ENCODE measurements at regions not wholly inside any gene's neighbourhood (a gene's known extent, or its start where the extent isn't known, plus 50 kb on each side); places are given as distances from the start of the nearest gene placed in this dataset.

DNA sequence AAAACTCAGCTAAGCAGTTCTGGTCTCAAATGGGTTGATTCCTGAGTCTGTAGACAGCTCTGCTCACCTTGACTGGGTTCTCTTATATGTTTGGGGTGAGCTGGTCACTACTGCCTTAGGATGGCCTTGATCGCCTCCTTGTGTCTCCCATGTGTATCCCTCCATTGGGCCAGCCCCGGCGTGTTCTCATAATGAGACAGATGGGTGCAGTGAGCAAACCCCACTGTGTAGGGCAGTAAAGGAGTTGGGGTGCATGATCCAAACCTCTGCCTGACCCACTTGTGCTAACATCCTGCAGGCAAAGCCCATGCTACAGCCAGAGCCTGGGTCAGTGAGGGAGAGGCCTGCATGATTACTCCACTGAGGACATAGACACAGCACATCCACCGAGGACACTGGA lies 657.6 kb downstream of the BRD1 start:
- Histone ChIP-seq H3K9ac (ENCODE audit: low read depth, low read length, poor library complexity) (no peak overlapping the region), H3K14ac (ENCODE audit: low read length) (no peak overlapping the region), H3K4me3 (ENCODE audit: low read length in 2 of 2) (no peak overlapping the region), H2AFZ (ENCODE audit: low read length) (no peak overlapping the region), H3K27ac (replicated peaks; ENCODE audit: low read length) (no peak overlapping the region), H3K4me2 (ENCODE audit: insufficient read depth, low read length, poor library complexity, severe bottlenecking) (no peak overlapping the region), H3K79me1 (ENCODE audit: low read depth, low read length) (no peaks in the 10 kb centered on the region), H4K91ac (ENCODE audit: low read depth, low read length, poor library complexity) (no peak overlapping the region), H3K27me3 (ENCODE audit: control insufficient read depth in 3 of 3, insufficient read depth in 3 of 3, low read depth in 1 of 3, low read length in 3 of 3) (no peaks in the 10 kb centered on the region), H2BK12ac (ENCODE audit: low read length) (no peak overlapping the region), H3K4me1 (ENCODE audit: control insufficient read depth in 2 of 2, insufficient read depth in 1 of 2, low read depth in 1 of 2, low read length in 2 of 2) (no peaks in the 10 kb centered on the region), H3K18ac (ENCODE audit: low read length) (no peak overlapping the region), H2AK5ac (ENCODE audit: low read depth, low read length) (no peak overlapping the region), H2BK120ac (ENCODE audit: low read depth, low read length) (no peak overlapping the region), H3K23ac (ENCODE audit: low read depth, low read length, poor library complexity) (no peak overlapping the region), H2BK5ac (ENCODE audit: low read length) (no peak overlapping the region), H3K9me3 (replicated peaks in 1 of 2; ENCODE audit: control insufficient read depth in 2 of 2, insufficient read depth in 1 of 2, low read depth in 1 of 2, low read length in 2 of 2) (no peaks in the 10 kb centered on the region), H3K4ac (ENCODE audit: low read length) (no peak overlapping the region), H2BK15ac (ENCODE audit: low read length) (no peak overlapping the region), H3K36me3 (replicated peaks in 1 of 2; ENCODE audit: control insufficient read depth in 2 of 2, insufficient read depth in 2 of 2, low read length in 2 of 2) (no peaks in the 10 kb centered on the region), H4K8ac (ENCODE audit: low read depth, low read length) (no peak overlapping the region)
- no peak for DNase-seq (ENCODE audit: low spot score)
- no CpG with 5 or more reads among the region's 4 CpGs for WGBS, 2 donors (ENCODE audit: extremely low coverage in 2 of 2, insufficient read length in 2 of 2, insufficient replicate concordance in 1 of 2)

DNA sequence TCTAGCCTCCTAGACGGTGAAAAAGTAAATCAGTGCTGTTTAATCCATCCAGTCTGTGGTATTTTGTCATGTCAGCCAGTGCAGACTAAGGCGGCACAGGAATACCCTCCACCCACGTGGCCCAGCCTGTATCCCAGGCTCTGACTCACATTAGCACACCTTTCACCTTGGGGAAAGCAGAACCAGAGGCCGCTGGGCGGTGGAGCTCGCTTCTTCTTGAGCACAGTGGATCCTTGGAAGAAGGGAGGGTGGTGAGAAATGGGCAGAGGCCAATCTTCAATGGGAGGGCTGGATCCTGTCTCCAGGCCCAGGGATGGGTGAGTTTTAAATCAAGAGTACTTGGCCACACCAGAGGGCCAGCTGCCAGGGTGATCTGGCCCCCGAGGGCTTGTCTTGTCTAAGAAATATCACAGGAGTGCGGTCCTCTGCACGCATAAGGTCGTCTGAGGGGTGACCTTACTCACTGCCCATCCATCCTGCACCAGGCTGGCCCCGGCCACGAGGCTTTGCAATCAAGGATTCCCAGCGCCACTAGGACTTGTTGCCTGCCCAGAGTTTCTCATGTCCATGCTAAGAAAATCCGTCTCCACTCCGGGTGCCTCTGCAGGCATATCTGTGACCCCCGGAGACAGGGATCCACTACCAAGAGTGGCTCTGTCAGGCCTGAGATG lies 658.5 kb downstream of the BRD1 start:
- Histone ChIP-seq H2BK120ac (ENCODE audit: low read depth, low read length) (no peak overlapping the region), H3K4me3 (ENCODE audit: low read length in 2 of 2) (no peak overlapping the region), H2BK15ac (ENCODE audit: low read length) (no peak overlapping the region), H3K27ac (replicated peaks; ENCODE audit: low read length) (no peak overlapping the region), H2BK12ac (ENCODE audit: low read length) (no peak overlapping the region), H4K91ac (ENCODE audit: low read depth, low read length, poor library complexity) (no peak overlapping the region), H3K14ac (ENCODE audit: low read length) (no peak overlapping the region), H2AFZ (ENCODE audit: low read length) (no peak overlapping the region), H3K23ac (ENCODE audit: low read depth, low read length, poor library complexity) (no peak overlapping the region), H3K27me3 (ENCODE audit: control insufficient read depth in 3 of 3, insufficient read depth in 3 of 3, low read depth in 1 of 3, low read length in 3 of 3) (no peaks in the 10 kb centered on the region), H3K9ac (ENCODE audit: low read depth, low read length, poor library complexity) (no peak overlapping the region), H3K79me1 (ENCODE audit: low read depth, low read length) (no peaks in the 10 kb centered on the region), H3K9me3 (replicated peaks in 1 of 2; ENCODE audit: control insufficient read depth in 2 of 2, insufficient read depth in 1 of 2, low read depth in 1 of 2, low read length in 2 of 2) (no peaks in the 10 kb centered on the region), H3K18ac (ENCODE audit: low read length) (no peak overlapping the region), H4K8ac (ENCODE audit: low read depth, low read length) (no peak overlapping the region), H3K4me1 (ENCODE audit: control insufficient read depth in 2 of 2, insufficient read depth in 1 of 2, low read depth in 1 of 2, low read length in 2 of 2) (no peaks in the 10 kb centered on the region), H2AK5ac (ENCODE audit: low read depth, low read length) (no peak overlapping the region), H3K4me2 (ENCODE audit: insufficient read depth, low read length, poor library complexity, severe bottlenecking) (no peak overlapping the region), H3K4ac (ENCODE audit: low read length) (no peak overlapping the region), H3K36me3 (replicated peaks in 1 of 2; ENCODE audit: control insufficient read depth in 2 of 2, insufficient read depth in 2 of 2, low read length in 2 of 2) (no peaks in the 10 kb centered on the region), H2BK5ac (ENCODE audit: low read length) (no peak overlapping the region)
- no CpG with 5 or more reads among the region's 16 CpGs for whole genome bisulfite sequencing, 2 donors (ENCODE audit: extremely low coverage in 2 of 2, insufficient read length in 2 of 2, insufficient replicate concordance in 1 of 2)
- no peak for DNase-seq (ENCODE audit: low spot score)

DNA sequence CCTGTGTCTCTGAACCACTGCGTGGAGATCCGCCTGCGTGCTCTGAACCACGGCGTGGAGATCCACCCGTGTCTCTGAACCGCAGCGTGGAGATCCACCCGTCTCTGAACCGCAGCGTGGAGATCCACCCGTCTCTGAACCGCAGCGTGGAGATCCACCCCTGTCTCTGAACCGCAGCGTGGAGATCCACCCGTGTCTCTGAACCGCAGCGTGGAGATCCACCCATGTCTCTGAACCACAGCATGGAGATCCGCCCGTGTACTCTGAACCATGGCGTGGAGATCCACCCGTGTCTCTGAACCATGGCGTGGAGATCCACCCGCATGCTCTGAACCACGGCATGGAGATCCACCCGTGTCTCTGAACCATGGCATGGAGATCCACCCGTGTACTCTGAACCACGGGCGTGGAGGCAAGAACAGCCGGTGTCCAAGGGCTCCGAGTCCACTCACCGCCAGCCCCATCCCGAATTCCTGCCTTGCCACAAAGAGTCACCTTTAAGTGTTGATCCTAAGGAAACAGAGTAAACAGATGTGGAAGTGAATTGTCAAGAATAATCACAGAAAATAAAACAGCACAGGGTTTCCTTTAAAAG lies 659.4 kb downstream of the BRD1 start:
- Histone ChIP-seq H4K91ac (ENCODE audit: low read depth, low read length, poor library complexity) (no peak overlapping the region), H3K18ac (ENCODE audit: low read length) (no peak overlapping the region), H2AK5ac (ENCODE audit: low read depth, low read length) (no peak overlapping the region), H2BK15ac (ENCODE audit: low read length) (no peak overlapping the region), H2BK12ac (ENCODE audit: low read length) (no peak overlapping the region), H2BK5ac (ENCODE audit: low read length) (no peak overlapping the region), H3K79me1 (ENCODE audit: low read depth, low read length) (no peaks in the 10 kb centered on the region), H4K8ac (ENCODE audit: low read depth, low read length) (no peak overlapping the region), H3K9me3 (replicated peaks in 1 of 2; ENCODE audit: control insufficient read depth in 2 of 2, insufficient read depth in 1 of 2, low read depth in 1 of 2, low read length in 2 of 2) (no peaks in the 10 kb centered on the region), H3K4ac (ENCODE audit: low read length) (no peak overlapping the region), H3K4me1 (ENCODE audit: control insufficient read depth in 2 of 2, insufficient read depth in 1 of 2, low read depth in 1 of 2, low read length in 2 of 2) (no peaks in the 10 kb centered on the region), H3K9ac (ENCODE audit: low read depth, low read length, poor library complexity) (no peak overlapping the region), H3K14ac (ENCODE audit: low read length) (no peak overlapping the region), H3K27ac (replicated peaks; ENCODE audit: low read length) (no peak overlapping the region), H3K27me3 (ENCODE audit: control insufficient read depth in 3 of 3, insufficient read depth in 3 of 3, low read depth in 1 of 3, low read length in 3 of 3) (no peaks in the 10 kb centered on the region), H2BK120ac (ENCODE audit: low read depth, low read length) (no peak overlapping the region), H3K23ac (ENCODE audit: low read depth, low read length, poor library complexity) (no peak overlapping the region), H2AFZ (ENCODE audit: low read length) (no peak overlapping the region), H3K4me3 (ENCODE audit: low read length in 2 of 2) (no peak overlapping the region), H3K4me2 (ENCODE audit: insufficient read depth, low read length, poor library complexity, severe bottlenecking) (no peak overlapping the region), H3K36me3 (replicated peaks in 1 of 2; ENCODE audit: control insufficient read depth in 2 of 2, insufficient read depth in 2 of 2, low read length in 2 of 2) (no peaks in the 10 kb centered on the region)
- no CpG with 5 or more reads among the region's 34 CpGs for WGBS, 2 donors (ENCODE audit: extremely low coverage in 2 of 2, insufficient read length in 2 of 2, insufficient replicate concordance in 1 of 2)
- no peak for DNase-seq (ENCODE audit: low spot score)

DNA sequence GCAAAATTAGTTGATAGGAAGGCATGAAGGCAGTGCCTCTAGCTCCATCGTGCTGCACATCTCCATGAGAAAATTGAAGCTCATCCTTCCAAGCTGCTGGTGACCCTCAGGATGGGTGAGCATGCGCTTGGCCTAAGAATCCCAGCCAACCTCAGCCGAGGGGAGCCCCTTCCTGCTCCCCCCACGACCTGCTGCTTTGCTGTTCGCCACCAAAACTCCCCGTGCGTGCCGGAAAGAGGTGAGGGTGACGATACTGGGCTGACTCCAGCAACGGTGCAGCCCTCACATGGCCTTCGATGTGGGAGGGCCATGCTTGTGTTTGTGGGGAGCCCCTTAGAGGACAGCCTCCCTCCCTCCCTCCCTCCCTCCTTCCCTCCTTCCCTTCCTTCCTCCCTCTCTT lies 660.9 kb downstream of the BRD1 start:
- Histone ChIP-seq H3K27me3 (ENCODE audit: control insufficient read depth in 3 of 3, insufficient read depth in 3 of 3, low read depth in 1 of 3, low read length in 3 of 3) (no peaks in the 10 kb centered on the region), H2BK5ac (ENCODE audit: low read length) (no peak overlapping the region), H3K4ac (ENCODE audit: low read length) (no peak overlapping the region), H3K4me3 (ENCODE audit: low read length in 2 of 2) (no peak overlapping the region), H3K23ac (ENCODE audit: low read depth, low read length, poor library complexity) (no peak overlapping the region), H3K18ac (ENCODE audit: low read length) (no peak overlapping the region), H3K9me3 (replicated peaks in 1 of 2; ENCODE audit: control insufficient read depth in 2 of 2, insufficient read depth in 1 of 2, low read depth in 1 of 2, low read length in 2 of 2) (no peaks in the 10 kb centered on the region), H3K27ac (replicated peaks; ENCODE audit: low read length) (no peak overlapping the region), H3K36me3 (replicated peaks in 1 of 2; ENCODE audit: control insufficient read depth in 2 of 2, insufficient read depth in 2 of 2, low read length in 2 of 2) (no peaks in the 10 kb centered on the region), H2AFZ (ENCODE audit: low read length) (no peak overlapping the region), H2AK5ac (ENCODE audit: low read depth, low read length) (no peak overlapping the region), H3K14ac (ENCODE audit: low read length) (no peak overlapping the region), H2BK120ac (ENCODE audit: low read depth, low read length) (no peak overlapping the region), H3K4me2 (ENCODE audit: insufficient read depth, low read length, poor library complexity, severe bottlenecking) (no peak overlapping the region), H2BK12ac (ENCODE audit: low read length) (no peak overlapping the region), H4K8ac (ENCODE audit: low read depth, low read length) (no peak overlapping the region), H3K79me1 (ENCODE audit: low read depth, low read length) (no peaks in the 10 kb centered on the region), H4K91ac (ENCODE audit: low read depth, low read length, poor library complexity) (no peak overlapping the region), H3K9ac (ENCODE audit: low read depth, low read length, poor library complexity) (no peak overlapping the region), H2BK15ac (ENCODE audit: low read length) (no peak overlapping the region), H3K4me1 (ENCODE audit: control insufficient read depth in 2 of 2, insufficient read depth in 1 of 2, low read depth in 1 of 2, low read length in 2 of 2) (no peaks in the 10 kb centered on the region)
- no peak for DNase-seq (ENCODE audit: low spot score)
- WGBS, 2 donors (ENCODE audit: extremely low coverage in 2 of 2, insufficient read length in 2 of 2, insufficient replicate concordance in 1 of 2): no CpG with 5 or more reads among the region's 11 CpGs
